ENCODE measurements at regions not wholly inside any gene's neighbourhood (a gene's known extent, or its start where the extent isn't known, plus 50 kb on each side); places are given as distances from the start of the nearest gene placed in this dataset.

DNA sequence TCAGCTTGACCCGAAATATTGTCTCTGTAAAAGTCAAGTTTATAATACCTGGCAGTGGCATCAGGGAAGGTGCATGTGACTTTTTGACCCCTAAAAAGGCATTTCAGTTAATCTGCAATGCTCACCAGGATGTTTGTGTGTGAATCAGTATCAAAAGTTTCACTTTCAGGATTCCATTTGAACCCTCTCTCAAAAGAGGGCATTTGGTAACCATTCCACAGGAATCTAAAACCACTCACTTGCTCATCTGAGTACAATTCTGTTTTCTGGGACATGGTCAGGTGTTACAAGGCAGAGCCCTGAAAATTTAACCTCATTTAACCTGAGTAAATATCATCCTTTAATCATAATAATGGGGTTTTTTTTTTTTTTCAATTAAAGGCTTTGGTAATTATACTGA lies 77.9 kb upstream of the KLF7 start:
- H3K4me3 Mint-ChIP-seq = no peak overlapping the region
- no peak overlapping the region for H3K27ac Mint-ChIP-seq
- H3K4me1 Mint-ChIP-seq = peaks cover 7 to 14% of the 10 kb centered on the region in 2 donors
- DNase-seq (no peak), ATAC-seq (replicated peaks) (no peak)
- H3K36me3 Mint-ChIP-seq = peaks cover 2 to 3% of the 10 kb centered on the region in 2 donors
- no peaks in the 10 kb centered on the region for H3K9me3 Mint-ChIP-seq
- no peaks in the 10 kb centered on the region for H3K27me3 Mint-ChIP-seq

DNA sequence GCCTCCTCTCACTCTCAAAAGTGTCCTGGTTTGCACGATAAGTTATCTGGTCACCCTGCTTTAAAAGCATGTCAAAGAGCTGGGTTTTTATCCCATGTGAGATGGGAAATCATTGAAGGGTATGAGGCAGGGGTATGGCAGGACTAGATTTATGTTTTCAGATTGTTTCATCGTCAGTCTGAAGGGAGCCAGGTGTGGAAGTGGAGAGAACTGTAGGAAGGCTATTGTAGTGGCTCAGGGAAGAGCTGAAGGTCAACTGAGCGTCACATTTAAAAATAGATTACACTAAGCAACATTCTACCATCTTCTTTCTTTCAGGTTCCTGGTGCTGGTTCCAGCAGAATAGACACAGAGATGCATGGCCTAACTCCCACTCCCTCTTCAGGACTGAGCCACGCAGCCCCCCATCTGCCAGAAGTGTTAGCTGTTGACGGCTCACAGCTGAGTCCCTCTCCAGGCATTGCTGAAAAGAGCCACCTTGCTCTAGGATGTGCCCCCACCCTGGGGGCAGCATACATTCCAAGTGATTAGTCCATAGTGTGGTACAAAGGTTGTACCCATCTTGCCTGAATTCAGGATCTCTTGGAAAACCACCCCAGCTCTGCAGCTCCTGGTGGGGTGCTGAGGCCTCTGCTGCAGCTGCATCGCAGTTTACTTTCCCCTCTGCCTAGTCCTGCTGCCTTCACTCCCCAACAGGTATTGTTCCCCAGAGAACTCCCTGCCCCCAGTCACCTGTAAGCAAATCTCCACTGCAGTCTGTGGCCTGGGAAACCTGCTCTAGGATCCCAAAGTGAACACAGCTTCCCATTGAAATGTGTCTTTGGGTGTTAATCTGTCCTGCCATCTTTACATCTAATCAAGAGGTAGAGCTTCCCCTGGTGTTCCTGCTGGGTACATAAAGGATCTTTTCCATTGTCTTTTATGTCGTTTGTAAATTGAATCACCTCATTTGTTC lies 79.5 kb upstream of the KLF7 start:
- ATAC-seq (replicated peaks) (no peak), DNase-seq (no peak)
- H3K9me3 Mint-ChIP-seq = no peaks in the 10 kb centered on the region
- H3K36me3 Mint-ChIP-seq = no peaks in the 10 kb centered on the region
- H3K27me3 Mint-ChIP-seq = no peaks in the 10 kb centered on the region
- no peak overlapping the region for H3K27ac Mint-ChIP-seq
- H3K4me3 Mint-ChIP-seq = no peak overlapping the region
- H3K4me1 Mint-ChIP-seq = peaks cover 3 to 7% of the 10 kb centered on the region in 2 donors

DNA sequence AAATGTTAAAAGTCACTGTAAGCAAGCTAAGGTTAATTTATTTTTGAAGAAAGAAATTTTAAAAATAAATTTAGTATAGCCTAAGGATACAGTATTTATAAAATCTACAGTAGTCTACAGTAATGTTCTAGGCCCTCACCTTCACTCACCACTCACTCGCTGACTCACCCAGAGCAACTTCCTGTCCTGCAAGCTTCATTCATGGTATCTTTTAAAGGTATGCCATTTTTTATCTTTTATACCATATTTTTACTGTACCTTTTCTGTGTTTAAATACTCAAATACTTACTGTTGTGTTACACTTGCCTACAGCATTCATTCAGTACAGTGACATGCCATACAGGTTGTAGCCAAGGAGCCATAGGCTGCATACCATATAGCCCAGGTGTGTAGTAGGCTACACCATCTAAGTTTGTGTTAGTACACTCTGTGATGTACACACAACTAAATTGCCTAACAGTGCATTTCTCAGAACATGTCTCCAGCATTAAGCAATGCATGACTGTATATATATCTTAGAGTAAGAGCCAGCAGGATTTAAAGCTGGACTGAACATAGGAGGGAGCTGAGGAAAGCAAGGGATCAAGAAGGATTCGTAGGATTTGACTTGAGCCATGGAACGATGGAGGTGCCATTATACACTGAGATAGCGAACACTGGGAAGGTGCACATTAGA lies 83.1 kb upstream of the KLF7 start:
- no peaks in the 10 kb centered on the region for H3K9me3 Mint-ChIP-seq
- no peak for ATAC-seq (replicated peaks)
- H3K36me3 Mint-ChIP-seq = no peaks in the 10 kb centered on the region
- H3K27ac Mint-ChIP-seq = no peak overlapping the region
- H3K4me1 Mint-ChIP-seq = peaks cover 9 to 25% of the 10 kb centered on the region in 2 donors
- H3K27me3 Mint-ChIP-seq = no peaks in the 10 kb centered on the region
- H3K4me3 Mint-ChIP-seq = no peak overlapping the region
- DNase-seq = no peak

DNA sequence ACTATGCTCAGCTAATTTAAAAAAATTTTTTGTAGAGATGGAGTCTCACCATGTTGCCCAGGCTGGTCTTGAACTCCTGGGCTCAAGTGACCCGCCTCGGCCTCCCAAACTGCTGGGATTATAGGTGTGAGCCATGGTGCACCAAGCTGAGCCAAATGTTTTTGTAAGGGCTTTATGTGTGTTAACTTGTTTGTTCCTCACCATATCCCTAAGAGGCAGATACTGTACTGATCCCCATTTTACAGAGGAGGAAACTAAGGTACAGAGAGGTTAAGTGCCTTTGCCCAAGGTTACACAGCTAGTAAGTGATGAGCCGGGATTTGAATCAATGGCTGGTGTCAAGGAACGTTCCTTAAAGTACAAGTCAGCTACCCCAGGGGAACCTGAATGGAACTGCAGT lies 85.3 kb upstream of the KLF7 start:
- Mint-ChIP-seq H3K9me3 (no peaks in the 10 kb centered on the region), H3K27me3 (no peaks in the 10 kb centered on the region), H3K36me3 (no peaks in the 10 kb centered on the region), H3K4me3 (no peak overlapping the region), H3K4me1 (peaks cover 22 to 36% of the 10 kb centered on the region in 2 donors), H3K27ac (no peak overlapping the region)
- ATAC-seq (replicated peaks) (no peak), DNase-seq (no peak)

DNA sequence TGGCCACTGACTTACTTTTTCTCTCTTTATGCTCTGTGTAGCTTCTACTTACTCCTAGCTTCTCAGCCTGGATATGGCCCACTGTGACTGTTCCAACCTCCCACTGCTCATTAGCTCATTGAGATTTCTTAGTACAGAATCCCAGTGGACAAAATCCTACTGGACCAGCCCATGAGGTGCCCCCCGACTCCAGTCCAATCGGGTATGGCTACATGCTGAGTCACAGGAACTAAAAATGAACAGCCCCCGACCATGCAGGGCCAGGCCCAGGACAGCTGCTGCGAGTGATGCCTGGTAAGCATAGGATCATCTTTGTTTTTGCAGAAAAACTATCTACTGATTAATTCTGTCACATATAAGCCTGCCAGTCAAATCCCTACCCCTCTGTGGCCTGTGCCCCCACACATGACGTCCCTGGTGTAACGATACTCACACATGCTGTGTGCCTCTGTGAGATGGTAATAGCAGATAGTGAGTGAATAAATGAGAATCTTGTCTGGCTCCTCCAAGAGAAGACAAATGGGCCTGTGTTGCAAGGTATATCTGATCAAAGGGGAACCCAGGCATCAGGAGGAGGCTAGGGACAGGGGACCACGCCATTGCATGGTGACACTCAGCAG lies 85.9 kb upstream of the KLF7 start:
- no peaks in the 10 kb centered on the region for H3K27me3 Mint-ChIP-seq
- no peak overlapping the region for H3K4me3 Mint-ChIP-seq
- DNase-seq (no peak), ATAC-seq (replicated peaks) (no peak)
- H3K36me3 Mint-ChIP-seq = no peaks in the 10 kb centered on the region
- peaks cover 23 to 36% of the 10 kb centered on the region in 2 donors for H3K4me1 Mint-ChIP-seq
- no peak overlapping the region for H3K27ac Mint-ChIP-seq
- no peaks in the 10 kb centered on the region for H3K9me3 Mint-ChIP-seq

DNA sequence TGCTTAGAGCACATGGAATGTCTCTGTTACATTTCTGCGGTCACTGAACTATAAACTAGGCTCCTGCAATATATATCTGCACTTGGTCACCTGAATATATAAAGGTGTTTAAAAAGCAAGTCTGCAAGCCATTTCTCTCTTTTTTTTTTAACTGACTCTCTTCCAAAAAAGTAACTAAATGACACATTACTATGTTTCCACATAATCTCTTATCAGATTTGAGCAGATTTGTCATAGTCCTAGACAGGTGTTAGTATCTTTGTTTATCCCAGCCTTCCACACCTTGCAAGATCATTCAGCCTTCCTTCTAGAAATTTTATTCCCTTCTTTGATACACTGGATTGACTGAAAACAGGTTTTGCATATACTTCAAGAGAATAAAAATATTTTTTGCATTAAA lies 86.7 kb upstream of the KLF7 start:
- Mint-ChIP-seq H3K4me3 (no peak overlapping the region), H3K27me3 (no peaks in the 10 kb centered on the region), H3K27ac (no peak overlapping the region), H3K4me1 (peaks cover 24 to 37% of the 10 kb centered on the region in 2 donors), H3K9me3 (no peaks in the 10 kb centered on the region), H3K36me3 (no peaks in the 10 kb centered on the region)
- ATAC-seq (replicated peaks) (no peak), DNase-seq (no peak)

DNA sequence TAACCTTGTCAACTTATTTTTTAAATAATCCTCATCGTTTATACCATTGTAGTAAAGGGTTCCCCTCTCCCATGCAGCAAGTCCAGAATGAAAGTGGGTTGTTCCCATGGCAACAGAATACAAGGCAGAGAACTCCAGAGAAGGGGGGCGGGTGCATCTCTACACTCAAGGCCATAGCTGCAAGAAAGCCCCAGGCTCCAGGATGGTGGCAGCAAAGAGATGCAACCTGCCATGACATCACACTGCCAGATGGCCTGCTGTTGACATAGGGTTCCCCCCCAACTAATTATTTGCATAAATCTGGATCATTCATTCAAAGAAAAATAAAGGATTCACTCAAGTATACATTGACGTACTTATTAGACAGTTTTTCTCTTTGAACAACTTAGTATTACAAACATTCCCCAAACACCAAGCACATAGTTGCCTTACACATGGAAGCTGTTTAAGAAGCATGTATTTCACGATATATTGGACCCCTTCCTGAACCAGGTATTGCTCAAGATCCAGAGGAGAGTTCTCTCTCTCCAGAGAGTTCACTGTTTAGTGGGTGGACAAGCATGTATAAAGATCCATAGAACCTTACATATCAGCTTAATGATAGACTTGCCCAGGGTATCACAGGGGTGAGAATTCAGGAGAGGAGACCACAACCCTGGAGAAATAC lies 87.4 kb upstream of the KLF7 start:
- Mint-ChIP-seq H3K4me3 (no peak overlapping the region), H3K27me3 (no peaks in the 10 kb centered on the region), H3K9me3 (no peaks in the 10 kb centered on the region), H3K4me1 (peaks cover 24 to 44% of the 10 kb centered on the region in 2 donors), H3K27ac (no peak overlapping the region), H3K36me3 (no peaks in the 10 kb centered on the region)
- ATAC-seq (replicated peaks) (no peak), DNase-seq (no peak)

DNA sequence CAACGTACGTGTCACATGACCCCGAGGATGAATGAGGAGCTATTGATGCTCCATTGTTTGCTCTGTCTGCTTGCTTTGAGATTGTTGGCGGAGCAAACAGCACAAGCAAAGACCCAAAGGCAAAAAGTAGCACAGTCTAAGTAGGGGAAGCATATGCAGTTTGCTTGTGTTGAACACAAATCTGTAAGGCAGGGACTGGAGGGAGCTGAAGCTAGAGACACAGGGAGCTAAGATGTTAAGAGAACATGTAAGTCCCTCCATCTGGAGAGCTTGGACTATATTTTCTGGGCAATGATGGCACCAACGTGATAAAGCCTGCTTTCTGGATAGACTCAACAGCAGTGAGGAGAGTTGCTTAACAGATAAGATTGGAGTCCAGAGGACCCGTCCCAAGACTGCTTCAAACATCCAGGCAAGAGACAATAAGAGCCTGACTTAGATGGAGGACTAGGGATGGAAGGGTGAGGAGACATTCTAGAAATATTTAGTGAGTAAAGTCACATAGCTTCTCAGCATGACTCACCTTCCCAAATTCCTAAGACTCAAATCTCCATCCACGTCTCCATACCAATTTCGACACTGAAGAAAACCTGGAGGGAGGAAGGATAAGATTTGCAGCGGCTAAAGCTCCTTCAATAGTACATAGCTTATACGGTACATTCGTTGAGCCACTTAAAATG lies 88.1 kb upstream of the KLF7 start:
- H3K27ac Mint-ChIP-seq = no peak overlapping the region

DNA sequence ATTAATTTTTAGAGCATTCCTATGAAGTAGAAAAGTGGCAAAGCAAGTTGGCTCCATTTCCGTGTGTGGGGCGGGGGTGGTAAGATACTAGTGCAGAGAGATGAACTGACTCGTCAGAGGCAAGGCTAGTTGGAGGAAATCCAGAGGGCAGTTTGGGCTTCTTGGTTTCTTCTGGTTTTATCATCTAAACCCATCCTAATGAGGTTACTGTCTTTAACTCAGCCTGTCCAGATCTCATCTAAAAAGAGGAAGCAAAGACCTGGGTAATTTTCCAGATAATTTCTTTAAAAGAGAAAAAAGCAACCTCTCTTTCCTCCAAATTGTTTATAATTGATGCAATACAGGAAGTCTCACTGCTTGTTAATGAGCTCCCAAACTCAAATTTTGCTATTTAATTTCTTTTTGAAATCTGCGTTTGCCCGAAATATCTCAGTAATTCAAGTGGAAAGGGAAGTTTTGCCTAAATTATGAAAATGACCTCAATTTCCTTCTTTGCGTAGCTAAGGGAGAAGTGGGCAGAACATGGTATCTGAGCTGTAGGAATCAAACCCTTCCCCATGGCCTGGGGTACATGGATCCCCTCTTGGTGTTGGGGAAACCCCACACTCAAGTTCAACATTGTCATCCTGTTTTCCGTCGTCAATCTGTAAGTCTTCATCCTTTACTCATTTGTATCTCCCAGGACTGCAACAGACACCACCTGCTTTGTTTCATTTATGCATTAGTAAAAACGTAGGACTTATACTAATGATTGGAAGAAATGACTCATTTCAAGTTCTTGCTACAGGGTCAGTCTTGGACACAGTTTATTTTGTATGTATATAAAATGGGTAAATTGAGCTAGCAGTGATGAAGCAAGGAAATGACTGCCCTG lies 89.1 kb upstream of the KLF7 start:
- ATAC-seq (replicated peaks) = peak; percentile 60 to 75
- DNase-seq = no peak
- Mint-ChIP-seq H3K27me3 (no peaks in the 10 kb centered on the region), H3K36me3 (no peaks in the 10 kb centered on the region), H3K4me1 (peaks cover 25 to 47% of the 10 kb centered on the region in 2 donors), H3K4me3 (peak overlapping the region; percentile 39 to 44), H3K27ac (peak overlapping the region; percentile 45), H3K9me3 (no peaks in the 10 kb centered on the region)

More for the DNA sequence above, 88.1 kb upstream of the KLF7 start:
- Mint-ChIP-seq H3K4me3 (no peak overlapping the region), H3K9me3 (no peaks in the 10 kb centered on the region), H3K27me3 (no peaks in the 10 kb centered on the region), H3K4me1 (peaks cover 26 to 47% of the 10 kb centered on the region in 2 donors), H3K36me3 (no peaks in the 10 kb centered on the region)
- ATAC-seq (replicated peaks) (no peak), DNase-seq (no peak)

DNA sequence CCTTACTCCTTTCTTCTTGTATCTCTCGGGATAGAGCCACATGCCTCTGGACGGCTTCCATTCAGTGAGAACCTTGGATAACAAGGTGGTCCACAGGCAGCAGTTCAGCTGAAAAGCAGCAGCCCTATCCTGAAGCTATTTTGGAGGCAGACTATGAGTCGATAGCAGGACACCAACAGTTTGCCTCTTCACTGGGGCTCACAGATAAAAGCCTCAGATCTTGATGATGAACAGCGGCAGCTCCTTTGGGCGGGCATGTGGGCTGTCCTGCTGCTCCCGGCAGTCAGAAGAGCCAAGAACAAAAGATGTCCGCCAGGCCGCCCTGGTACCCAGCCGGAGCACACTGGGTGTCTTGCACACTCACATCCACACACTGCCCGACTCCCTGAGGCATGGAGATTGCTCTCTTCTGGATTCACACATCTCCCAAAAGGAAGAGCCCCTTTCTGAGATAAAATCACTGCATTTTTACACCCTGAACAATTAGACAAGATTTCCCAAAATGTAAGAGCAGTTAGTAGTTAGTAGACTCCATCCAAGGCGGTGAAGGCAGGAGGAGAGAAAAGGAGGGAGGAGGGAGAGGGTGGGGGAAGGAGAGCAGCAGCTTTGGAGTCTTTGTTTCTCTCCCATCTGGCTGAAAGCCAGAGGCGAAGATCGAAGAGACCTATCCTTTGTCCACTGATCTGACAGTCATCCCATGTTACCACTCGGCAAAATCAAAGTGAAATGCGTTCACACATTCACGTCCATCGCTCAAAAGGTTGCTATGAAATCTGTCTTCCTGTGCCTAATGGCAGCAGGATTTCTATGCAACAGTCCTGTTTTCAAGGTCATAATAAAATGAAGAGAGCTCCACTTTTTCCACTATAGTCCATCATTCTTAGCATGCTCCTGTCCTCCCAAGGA lies 90.1 kb upstream of the KLF7 start:
- H3K27ac Mint-ChIP-seq = peak overlapping the region; percentile 45
- peak overlapping the region in 1 of 2 donors; percentile 44 for H3K4me3 Mint-ChIP-seq
- no peaks in the 10 kb centered on the region for H3K36me3 Mint-ChIP-seq
- no peak for DNase-seq
- no peak for ATAC-seq (replicated peaks)
- H3K9me3 Mint-ChIP-seq = no peaks in the 10 kb centered on the region
- peaks cover 25 to 47% of the 10 kb centered on the region in 2 donors for H3K4me1 Mint-ChIP-seq
- H3K27me3 Mint-ChIP-seq = no peaks in the 10 kb centered on the region

DNA sequence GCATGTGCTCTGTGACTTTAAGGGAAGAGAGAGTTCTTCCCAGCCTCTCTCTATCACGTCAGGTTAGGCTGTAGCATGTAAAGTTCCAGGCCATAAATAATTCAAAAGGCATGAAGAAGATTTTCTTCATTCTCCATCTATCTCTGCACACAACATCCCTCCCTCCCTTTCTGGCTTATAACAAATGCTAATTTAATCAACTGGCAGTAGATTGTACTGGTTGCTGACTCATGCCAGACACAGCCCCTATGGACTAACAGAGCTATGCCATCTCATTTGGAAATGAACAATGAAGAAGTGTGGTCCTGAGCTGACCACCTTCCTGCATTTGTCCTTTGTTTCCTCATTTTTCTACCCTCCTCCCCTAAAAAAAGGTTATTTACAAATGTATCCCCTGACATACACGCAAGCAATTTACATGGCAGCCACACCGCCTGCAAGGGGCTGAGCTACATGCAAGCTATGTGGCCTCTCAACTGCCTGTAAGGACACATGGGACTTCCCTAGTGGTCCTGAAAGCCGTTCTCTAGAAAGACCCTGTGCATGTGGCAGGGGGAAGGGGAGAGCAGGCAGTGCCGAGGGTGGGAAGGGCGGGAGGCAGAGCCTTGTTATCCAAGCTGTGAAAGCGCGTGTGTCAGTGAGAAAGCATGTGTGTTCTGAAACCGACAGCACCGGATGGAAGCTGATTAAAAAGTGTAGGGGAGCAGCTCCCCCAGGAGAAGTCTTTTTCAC lies 90.9 kb upstream of the KLF7 start:
- ATAC-seq (replicated peaks) (no peak), DNase-seq (no peak)
- Mint-ChIP-seq H3K27me3 (no peaks in the 10 kb centered on the region), H3K27ac (no peak overlapping the region), H3K4me3 (no peak overlapping the region), H3K4me1 (peaks cover 23 to 46% of the 10 kb centered on the region in 2 donors), H3K9me3 (no peaks in the 10 kb centered on the region), H3K36me3 (no peaks in the 10 kb centered on the region)
